CD4-positive, alpha-beta T cell treated with Interleukin-6 for 4 hours (primary cell): ENCODE measurements at regions not wholly inside any gene's neighbourhood (a gene's known extent, or its start where the extent isn't known, plus 50 kb on each side); places are given as distances from the start of the nearest gene placed in this dataset.
"Not testable (repeated sequence)": the region's sequence is repeated elsewhere in the genome, so short reads cannot be mapped to it uniquely, and the experiment has no call there.

Experiments
- DNase-seq: peaks from one replicate; pipeline ENCODE4 v3.0.0-alpha.2; 2020; ENCODE audit warnings: mixed read lengths

DNA sequence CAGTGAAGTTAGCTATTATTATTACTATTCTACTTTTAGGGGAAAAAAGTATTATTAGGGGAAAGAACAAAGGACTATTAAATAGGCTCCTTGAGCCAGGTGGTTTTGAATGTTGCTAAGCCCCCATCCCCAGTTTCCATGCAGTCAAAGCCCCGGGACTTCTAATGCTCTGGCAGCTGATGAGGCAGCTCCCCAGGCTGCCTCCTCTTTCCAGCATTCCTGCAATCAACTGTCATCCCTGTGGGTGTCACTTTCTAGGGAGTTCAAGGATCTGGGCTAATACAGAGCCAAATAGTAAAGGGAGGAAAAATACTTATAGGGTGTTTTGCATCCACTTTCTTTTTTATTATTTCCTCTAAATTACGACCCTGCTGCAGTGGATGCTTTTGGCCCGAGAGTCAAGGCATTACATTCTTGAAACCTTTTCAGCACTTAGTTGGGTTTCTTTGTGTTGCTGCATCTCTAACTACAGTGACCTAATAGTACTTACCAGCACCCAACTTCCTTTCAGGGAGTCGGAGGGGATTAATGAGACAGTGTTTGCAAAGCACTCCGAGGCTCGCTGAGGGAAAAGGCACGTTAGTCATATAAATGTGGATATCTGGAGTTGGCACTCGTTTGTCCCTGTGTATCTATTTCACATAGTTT lies 303.9 kb upstream of the MAP3K7 start:
- DNase-seq, result no peak

DNA sequence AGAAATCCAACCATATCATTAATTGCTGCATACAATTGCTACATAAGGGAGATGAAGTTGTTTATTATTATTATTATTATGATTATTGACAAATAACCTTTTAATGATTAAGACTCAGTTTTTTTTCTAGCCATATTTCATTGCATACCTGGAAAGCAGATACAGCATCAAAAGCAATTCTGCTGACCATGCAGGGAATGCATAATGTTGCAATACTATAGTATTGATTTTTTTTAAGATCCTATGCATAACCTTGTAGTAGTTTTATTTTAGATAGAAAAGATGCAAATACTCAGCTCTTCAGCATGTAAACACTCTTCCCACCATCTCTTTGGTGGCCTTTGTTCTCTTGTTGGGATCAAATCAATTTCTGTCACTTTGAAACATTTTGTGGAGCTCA lies 300.9 kb upstream of the MAP3K7 start:
- DNase-seq, result no peak

DNA sequence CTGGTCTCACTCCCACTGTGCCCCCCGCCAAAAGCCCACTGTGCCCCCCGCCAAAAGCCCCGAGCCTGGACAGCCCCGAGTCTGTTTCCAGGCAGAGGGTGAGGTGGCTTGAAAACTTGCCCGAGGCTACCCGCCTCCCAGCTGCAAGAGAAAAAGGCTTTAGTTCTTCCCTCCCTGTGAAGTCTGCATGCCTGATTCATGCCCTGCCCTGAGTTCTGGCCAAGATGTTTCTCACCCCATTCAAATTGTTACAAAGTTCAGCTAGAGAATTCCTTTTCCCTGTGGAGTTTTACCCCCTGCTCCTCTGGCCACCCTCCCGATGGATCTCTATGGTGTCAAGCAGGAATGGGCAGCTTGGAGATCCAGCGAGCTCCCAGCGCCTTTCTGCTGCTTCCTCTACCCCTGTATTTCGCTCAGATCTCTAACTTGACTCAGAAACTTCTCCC lies 298.8 kb upstream of the MAP3K7 start:
- no peak for DNase-seq

DNA sequence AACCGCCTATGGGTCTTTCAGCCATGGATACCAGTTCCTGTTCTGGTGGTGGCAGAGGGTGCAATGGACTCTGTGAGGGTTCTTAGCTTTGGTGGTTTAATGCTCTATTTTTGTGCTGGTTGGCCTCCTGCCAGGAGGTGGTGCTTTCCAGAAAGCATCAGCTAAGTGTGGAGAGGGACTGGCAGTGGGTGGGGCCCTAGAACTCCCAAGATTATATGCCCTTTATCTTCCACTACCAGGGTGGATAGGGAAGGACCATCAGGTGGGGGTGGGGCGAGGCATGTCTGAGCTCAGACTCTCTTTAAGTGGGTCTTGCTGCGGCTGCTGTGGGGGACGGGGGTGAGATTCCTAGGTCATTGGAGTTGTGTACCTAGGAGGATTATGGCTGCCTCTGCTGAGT lies 298.3 kb upstream of the MAP3K7 start:
- not testable (repeated sequence) for DNase-seq

DNA sequence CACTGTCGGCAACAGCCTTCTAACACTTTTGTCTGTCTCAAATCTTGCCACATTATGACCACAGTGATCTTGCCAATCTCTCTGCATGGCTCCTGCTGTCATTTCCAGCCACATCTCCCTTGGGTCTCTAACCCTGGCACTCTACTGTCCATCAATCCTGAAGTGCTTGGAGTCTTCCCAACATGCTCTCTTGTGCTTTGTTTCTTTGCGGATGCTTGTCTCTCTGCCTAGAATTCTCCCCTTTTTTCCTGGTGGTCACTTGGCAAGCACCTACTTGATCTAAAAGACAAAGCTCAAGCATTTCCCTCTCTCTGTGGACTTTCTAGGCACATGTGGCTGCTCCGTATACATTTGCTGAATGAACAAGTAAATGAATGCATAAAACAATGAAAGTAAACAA lies 290.7 kb upstream of the MAP3K7 start:
- DNase-seq, result no peak

DNA sequence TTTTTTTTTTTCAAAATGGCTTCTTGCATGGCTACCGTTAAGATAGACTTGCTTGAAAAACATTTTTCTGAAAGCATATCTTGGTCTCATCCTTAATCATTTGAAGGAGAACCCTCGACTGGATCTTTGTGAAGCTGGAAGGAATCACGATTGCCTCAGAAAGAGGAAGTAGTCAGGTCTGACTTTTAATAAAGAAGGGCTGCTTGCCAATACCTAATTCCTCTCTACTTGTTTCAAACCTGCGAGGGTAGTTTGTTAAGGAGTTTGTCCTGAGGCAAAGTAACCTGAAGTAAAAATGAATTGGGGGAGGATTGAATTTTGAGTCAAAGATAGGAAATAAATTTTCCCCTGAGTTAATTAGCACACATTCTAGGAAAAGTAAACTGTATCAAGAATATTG lies 288.1 kb upstream of the MAP3K7 start:
- no peak for DNase-seq

DNA sequence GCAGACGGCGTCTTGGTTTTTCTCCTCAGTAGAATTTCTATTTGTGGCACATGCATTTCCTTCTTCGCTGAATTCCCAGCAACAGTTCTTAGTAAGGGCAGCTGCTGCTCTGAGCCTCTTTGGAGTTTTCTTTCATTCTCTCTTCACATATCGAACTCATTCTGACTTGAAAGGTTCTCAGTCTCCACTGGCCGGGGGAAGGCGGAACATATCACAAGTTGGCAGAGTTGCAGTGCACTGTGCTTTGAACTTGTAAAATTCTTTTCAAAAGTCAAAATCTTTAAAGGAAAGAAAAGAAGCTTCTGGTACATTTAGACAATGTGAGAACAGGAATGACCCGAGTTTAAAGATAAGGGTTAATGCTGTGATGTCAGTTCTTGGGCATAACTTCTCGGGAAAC lies 286.1 kb upstream of the MAP3K7 start:
- no peak for DNase-seq

DNA sequence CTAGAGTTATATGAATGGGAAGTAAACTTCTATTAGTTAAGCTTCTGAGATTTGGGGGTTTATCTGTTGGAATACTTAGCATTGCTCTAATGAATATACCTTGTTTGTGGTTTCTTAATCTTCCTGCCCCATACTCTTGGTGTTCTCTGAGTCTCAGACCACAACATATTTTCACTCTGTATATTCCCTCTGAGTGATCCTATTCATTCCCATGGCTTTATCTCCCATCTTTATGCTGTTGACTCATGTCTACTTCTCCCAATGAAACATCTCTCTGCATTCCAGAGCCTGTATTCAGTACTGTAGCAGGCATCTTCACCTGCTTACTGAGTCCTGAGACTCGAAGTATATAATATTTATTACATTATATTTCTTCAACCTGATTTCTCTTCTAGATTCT lies 283.7 kb upstream of the MAP3K7 start:
- DNase-seq, result no peak

DNA sequence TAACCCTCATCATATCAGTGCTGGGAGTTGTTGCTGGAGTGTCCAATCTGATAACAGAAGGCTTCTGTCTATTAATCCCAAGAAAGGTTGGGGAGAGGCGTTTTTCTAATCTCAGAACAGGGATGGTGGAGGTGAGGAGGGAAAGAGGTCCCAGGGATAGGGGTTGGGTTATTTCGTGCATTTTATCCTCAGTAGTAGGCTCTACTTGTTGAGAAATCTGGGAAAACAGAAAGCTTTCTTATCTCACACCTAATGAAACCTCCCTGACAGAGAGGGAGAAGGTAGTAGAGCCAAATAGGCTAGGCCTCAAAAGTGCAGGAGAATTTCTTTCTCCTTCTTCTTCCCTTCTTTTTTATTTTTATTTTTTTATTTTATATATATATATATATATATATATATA lies 281.8 kb upstream of the MAP3K7 start:
- DNase-seq, result no peak

DNA sequence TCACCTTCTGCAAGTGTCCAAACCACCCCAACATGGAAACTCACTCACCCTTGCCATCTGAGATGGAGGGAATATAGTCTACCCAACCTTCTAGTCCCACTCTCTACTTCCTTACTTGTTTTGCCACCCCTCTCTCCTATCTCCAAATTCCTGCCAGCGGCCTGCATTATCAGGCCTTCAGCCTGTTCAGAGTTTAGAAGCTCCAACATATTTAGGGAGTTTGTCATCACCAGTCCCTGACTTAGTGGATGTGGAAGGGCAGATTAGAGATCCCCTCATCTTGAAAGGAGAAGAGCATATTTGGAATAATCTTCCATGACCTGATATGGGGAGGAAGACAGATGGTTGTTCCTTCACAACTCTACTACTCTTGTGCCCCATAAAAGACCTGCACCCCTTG lies 281.4 kb upstream of the MAP3K7 start:
- DNase-seq, result no peak

DNA sequence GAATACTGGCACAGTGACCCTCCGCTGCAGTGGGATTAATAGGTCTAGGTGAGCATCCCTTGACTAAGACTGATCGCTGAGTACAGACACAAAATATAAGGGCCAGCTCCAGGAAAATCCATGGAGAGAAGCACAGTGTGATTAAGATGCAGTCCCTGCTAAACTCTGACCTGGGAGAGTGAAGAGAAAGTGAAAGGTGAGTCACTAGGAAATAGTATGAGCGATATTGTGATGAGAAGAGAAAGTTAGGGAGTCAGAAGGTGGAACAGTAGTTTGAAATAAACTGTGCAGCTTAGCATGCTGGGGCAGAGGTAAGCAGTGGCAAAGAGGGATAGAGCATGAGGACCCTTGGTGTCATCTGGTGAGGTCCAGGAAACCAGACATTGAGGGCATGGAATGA lies 278.6 kb upstream of the MAP3K7 start:
- no peak for DNase-seq

DNA sequence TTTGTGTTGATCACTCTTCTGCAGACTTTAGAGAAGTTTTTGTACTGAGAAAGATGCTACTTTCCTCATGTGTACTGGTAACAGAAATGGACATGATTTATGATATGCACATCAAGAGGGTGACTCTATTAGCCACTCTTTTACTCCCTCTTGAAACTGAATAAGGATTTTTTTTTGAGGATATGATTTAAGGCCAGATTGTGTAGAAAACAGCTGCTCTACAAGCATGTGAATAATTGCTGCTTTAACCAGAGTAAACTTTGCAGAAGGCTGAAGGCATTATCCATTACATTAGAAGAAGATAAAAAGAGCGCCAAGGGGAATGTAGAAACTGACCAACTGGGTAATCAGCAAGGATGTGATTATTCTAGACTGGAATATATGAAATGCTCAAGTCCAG lies 276.2 kb upstream of the MAP3K7 start:
- DNase-seq, result no peak

DNA sequence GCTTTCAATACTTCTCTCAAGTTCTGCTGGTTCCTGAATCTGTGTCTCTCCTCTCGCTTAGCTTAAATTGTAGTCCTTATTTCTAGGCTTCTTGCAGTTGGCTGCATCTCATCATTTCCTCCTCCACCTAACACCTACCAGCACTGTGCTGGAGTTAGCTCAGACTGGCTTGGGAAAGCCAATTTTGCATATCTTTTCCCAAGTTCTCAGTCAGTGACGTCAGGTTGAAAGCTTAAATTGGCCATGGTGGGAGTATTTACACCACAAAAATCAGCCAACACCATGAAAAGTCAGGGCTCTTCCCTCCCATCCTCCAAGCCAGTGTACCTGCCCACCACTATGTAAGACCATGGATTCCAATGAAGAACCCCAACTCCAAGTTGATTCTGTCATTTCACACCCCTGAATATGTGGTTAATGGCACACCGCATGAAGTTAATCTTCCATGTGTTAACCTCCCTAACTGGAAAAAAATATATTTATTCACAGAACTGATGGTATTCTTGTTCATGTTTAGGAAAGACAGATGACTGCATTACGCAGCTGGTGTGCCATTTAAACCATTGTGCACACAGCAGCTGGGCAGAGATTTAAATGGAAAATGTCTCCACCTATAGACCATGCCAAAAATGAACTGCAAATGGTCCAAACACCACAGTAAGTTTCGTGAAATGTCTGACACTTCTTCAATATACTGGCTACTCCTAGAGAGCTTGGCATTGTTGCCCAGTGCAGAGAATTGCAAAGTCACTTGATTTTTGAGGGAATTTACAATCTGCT lies 274.1 kb upstream of the MAP3K7 start:
- no peak for DNase-seq

DNA sequence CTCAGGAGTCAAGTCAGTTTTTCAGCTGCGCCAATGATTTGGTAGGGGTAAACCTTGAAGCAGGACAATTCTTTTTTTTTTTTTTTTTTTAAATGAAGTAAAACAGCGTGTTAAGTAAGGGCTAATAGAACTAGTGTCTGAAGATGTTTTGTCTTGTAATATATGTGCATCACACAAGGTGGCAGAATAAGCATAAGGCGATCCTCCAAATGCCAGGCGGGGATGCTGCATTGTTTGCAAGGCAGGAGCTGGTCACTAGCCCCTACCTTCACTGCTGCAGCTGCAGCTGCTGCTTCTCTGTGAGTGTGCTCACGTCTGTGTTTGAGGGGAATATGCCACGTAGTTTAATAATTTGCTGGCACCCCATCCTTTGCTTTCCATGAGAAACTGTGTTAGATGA lies 272.7 kb upstream of the MAP3K7 start:
- no peak for DNase-seq

DNA sequence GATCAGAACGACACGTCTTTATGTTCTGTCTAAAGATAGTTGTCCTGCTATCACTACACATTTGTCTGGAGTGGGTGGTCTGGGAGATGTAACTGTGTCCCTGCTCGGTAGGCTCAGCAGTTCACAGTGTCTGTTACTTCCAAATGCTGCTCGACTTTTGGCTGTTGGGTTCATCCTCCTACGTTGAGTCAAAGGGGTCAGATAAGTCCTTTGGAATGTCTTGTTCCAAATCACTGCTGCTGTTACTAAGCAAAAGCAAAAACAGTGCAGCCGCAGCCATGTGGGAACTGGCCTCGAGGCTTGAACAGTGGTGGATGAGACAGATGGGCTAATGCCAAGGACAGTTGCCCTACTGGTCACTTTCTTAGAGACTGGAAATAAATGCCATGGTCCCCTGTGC lies 272.2 kb upstream of the MAP3K7 start:
- DNase-seq, result no peak

DNA sequence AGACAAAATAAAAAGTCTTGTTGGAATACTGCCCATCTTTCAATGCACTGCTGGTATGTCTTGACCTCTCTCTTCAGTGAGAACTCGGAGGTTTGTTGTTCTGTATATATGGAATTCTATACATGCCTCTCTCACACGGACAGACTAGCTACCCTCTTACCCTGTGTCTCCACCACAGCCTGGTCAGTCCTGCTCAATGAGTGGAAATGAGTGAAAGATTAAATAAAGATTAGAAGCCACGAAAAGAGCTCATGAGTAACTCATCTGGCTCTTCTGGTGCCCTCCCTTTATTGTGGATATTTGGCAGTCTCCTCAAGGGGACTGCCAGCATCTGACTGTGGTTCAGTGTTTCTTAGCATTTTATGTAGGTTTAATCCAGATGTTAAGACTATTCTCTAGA lies 262.8 kb upstream of the MAP3K7 start:
- no peak for DNase-seq

DNA sequence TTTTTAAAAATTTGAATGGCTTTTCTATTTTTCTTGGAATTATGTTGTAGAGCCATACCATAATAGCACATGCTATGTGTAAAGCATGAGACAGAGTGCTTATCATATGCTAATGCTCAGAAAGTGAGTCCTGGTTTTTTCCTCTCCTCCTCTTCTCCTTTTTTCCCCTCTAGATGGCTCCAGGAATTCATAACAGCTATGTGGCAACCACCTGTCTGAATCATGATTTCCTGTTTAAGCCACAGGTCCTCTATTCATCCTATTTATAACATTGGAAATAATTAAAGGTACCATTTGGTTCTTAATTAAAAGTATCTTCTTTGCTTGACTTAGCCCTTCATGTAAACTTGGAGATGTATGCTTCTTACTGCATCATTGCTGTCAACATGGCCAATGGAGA lies 260.0 kb upstream of the MAP3K7 start:
- no peak for DNase-seq

DNA sequence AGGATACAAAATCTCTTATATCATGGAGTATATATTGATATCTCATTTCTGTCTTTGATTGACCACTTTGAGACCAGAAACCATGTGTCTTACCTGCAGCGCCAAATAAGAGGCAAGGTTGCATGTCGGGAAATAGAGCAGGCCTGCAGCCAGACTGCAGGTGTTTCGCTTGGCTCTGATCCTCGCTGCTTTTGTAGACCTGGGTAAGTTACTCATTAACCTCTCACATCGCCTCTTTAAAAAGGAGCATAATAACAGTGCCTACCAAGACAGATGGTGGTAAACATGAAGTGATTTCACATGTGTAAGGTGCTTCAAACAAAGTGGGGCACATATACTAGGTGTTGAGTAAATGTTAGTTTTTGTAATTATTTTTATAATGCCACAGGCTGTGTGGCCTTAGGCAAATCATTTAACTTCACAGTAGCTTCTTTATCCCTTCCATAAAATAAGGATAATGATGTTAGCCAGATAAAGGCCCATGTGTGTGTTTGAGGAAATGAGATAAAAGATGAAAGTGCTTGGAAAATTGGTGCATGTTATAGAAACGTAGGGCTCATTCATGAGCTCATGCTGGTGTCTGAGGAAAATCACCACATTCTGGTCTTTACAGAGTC lies 248.8 kb upstream of the MAP3K7 start:
- DNase-seq, result no peak

DNA sequence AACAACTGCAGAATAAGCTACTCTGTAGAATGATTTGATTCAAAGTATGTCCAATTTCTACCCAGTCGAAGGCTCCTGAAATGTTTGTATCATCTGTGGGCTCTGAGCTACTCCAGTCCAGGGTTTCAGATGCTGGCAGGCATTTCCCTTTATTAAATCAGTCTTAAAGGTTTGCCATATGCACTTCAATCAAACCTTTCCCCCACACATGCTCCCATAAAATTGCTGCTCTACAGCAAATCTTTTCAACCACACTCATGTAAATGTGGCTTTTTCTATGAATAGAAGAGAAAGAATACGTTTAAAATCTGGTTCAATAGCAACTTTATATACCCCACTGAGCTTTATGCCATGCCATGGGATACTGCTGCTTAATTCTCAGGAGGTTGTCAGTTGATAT lies 242.4 kb upstream of the MAP3K7 start:
- DNase-seq, result no peak

DNA sequence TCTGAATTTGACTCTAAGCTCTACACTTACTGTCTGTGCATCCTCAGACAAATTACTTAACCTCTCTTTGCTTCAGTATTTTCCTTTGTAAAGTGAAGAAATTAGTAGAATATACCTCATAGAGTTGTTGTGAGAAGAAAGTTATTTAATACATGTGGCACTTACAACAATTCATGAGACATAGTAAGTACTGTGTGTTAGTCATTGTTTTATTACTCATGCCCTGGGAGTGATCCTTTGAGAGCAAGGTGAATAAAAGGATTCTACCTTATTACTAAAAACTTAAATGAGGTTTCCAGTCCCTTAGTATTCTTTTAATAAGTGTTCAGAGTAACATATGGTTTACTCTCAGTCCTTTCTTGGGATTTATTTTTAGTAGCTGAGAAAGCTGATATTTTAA lies 233.6 kb upstream of the MAP3K7 start:
- DNase-seq, result no peak

DNA sequence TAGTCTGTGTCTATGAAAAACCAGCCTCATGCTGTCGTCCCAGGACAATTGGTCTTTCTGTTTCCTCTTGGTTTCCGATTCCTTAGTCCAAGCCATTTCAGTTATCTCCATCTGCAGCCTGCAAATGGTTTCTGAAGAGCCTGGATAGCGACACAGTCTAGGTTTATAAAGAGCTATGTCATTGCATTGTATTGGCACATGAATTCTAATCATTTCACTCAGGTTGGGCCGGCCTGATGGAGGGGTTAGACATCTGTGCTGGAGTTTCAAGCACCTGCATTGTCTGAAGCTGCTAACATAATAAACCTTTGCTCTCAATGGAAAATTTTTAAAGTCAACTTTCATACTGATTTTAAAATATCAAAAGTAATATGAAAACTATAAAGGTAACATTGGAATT lies 232.6 kb upstream of the MAP3K7 start:
- no peak for DNase-seq

DNA sequence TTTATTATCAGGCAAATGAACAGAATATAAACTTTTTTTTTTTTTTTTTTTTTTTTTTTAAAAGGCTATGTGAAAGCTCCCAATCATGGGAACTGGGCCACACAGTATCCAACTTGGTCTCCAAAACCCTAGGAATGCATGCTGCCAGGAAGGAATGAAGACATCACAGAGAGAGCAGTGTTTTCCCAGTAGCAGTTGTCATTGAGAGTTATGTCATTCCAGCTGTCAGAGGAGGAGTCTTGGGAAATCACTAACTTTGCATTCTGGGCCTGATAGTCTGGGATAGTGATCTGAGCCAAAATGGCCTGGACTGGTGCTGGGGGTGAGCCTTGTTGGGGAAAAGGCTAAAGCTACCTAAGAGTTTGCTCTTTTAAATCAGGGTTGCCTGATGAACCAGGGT lies 231.3 kb upstream of the MAP3K7 start:
- no peak for DNase-seq

DNA sequence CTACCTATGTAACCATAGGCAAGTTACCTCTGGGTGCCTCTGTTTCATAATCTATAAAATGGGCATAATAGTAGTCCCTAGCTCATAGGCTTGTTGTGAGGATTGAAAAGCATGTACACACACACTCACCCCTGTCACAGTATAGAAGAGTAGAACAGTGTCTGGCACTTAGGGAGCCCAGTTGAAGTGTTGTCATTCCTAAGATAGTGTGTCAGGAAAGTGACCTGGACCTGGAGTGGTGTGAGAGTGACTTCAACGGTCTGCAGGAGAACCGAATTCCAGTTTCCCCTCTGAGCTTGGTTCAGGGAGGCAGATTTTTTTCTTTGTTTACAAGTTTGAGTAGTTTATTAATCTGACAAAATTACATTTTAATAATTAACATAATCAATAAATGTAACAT lies 229.9 kb upstream of the MAP3K7 start:
- no peak for DNase-seq

DNA sequence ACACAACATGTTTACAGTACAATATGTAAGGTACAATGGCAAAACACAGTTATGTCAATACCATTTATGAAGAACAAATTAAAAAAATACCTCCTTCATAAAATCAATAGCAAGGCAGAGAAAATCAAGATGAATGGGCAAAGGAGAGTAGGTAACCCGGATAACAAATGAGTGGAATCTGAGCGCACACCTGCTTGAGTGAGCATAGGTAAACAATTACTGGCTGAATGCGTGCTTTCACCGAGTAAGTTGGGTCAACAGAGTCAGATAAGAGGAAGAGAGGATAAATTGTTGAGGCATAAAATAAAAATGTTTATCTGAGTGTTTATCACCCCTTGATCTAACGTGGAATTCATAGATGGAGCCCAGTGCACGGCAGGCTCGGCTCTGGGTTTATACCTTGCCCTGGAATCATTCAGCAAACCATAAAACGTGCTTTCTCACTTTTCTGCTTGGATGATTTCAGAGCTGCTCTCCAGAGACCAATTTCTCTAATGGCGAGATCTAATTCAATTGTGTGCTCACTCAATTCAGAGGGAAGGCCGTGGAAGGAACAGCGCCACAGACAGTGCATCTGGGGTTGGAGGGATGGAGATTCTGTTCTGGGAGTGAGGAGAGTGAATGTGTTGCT lies 224.8 kb upstream of the MAP3K7 start:
- DNase-seq, result no peak
